CD1c-positive myeloid dendritic cell (primary cell): ENCODE measurements at regions not wholly inside any gene's neighbourhood (a gene's known extent, or its start where the extent isn't known, plus 50 kb on each side); places are given as distances from the start of the nearest gene placed in this dataset.
"Not testable (repeated sequence)": the region's sequence is repeated elsewhere in the genome, so short reads cannot be mapped to it uniquely, and the experiment has no call there.

ENCODE experiments used
- DNase-seq: peaks from one replicate; pipeline ENCODE4 v3.0.0-alpha.2; 2016; ENCODE audit errors: extremely low spot score

- DNase-seq, result no peak
These were observed 112.5 kb upstream of the DPP6 start for GRCh38 chr7:153939654-153940053.

GRCh38 chr7:153941061-153941460, 111.1 kb upstream of the DPP6 start:
- no peak for DNase-seq

GRCh38 chr7:153942036-153942435, 110.2 kb upstream of the DPP6 start:
- DNase-seq, result no peak

- DNase-seq, result no peak
These were observed 108.7 kb upstream of the DPP6 start for GRCh38 chr7:153943457-153943856.

GRCh38 chr7:153943861-153944260, 108.3 kb upstream of the DPP6 start:
- DNase-seq, result no peak

- DNase-seq, result no peak
These were observed 104.1 kb upstream of the DPP6 start for GRCh38 chr7:153948060-153948459.

- DNase-seq, result no peak
These were observed 100.9 kb upstream of the DPP6 start for GRCh38 chr7:153951316-153951715.

- DNase-seq, result no peak
These were observed 97.7 kb upstream of the DPP6 start for GRCh38 chr7:153954477-153954876.

- DNase-seq, result not testable (repeated sequence)
These were observed 94.5 kb upstream of the DPP6 start for GRCh38 chr7:153957677-153958076.

GRCh38 chr7:153958381-153958780, 93.8 kb upstream of the DPP6 start:
- DNase-seq, result not testable (repeated sequence)

GRCh38 chr7:153958789-153959188, 93.4 kb upstream of the DPP6 start:
- not testable (repeated sequence) for DNase-seq

- DNase-seq, result not testable (repeated sequence)
These were observed 87.6 kb upstream of the DPP6 start for GRCh38 chr7:153964481-153965112.

- DNase-seq, result not testable (repeated sequence)
These were observed 83.2 kb upstream of the DPP6 start for GRCh38 chr7:153969016-153969415.

- not testable (repeated sequence) for DNase-seq
These were observed 77.6 kb upstream of the DPP6 start for GRCh38 chr7:153974603-153975002.

GRCh38 chr7:153976745-153977144, 75.5 kb upstream of the DPP6 start:
- not testable (repeated sequence) for DNase-seq

- DNase-seq, result not testable (repeated sequence)
These were observed 69.0 kb upstream of the DPP6 start for GRCh38 chr7:153983186-153983585.

- DNase-seq, result not testable (repeated sequence)
These were observed 63.1 kb upstream of the DPP6 start for GRCh38 chr7:153989066-153989627.

- DNase-seq, result not testable (repeated sequence)
These were observed 62.3 kb upstream of the DPP6 start for GRCh38 chr7:153989742-153990425.

- DNase-seq, result not testable (repeated sequence)
These were observed 60.7 kb upstream of the DPP6 start for GRCh38 chr7:153991471-153991870.

GRCh38 chr7:153993402-153993801, 58.8 kb upstream of the DPP6 start:
- DNase-seq, result not testable (repeated sequence)

GRCh38 chr7:153998896-153999295, 53.3 kb upstream of the DPP6 start:
- not testable (repeated sequence) for DNase-seq
